HG03175 (cell line): ENCODE measurements at regions not wholly inside any gene's neighbourhood (a gene's known extent, or its start where the extent isn't known, plus 50 kb on each side); places are given as distances from the start of the nearest gene placed in this dataset.
"Not testable (repeated sequence)": the region's sequence is repeated elsewhere in the genome, so short reads cannot be mapped to it uniquely, and the experiment has no call there.

Experiments used
- ATAC-seq: cut with Tn5 transposase; IDR thresholded peaks from one replicate; pipeline ENCODE4 v1.9.1; 2021; ENCODE audit warnings: mild to moderate bottlenecking, moderate library complexity; ENCODE audit not compliant: unreplicated experiment

- ATAC-seq, result no peak
Observed at GRCh38 chr18:78805840-78806239, 173.8 kb upstream of the SALL3 start.

- ATAC-seq, result no peak
Observed at GRCh38 chr18:78807668-78808067, 171.9 kb upstream of the SALL3 start.

GRCh38 chr18:78809845-78810244 is 169.8 kb upstream of the SALL3 start:
- no peak for ATAC-seq

GRCh38 chr18:78810706-78811105 is 168.9 kb upstream of the SALL3 start:
- ATAC-seq, result no peak

- ATAC-seq, result no peak
Observed at GRCh38 chr18:78812067-78812466, 167.6 kb upstream of the SALL3 start.

- no peak for ATAC-seq
Observed at GRCh38 chr18:78813156-78813555, 166.5 kb upstream of the SALL3 start.

GRCh38 chr18:78813936-78814710 is 165.5 kb upstream of the SALL3 start:
- ATAC-seq, result no peak

GRCh38 chr18:78814766-78815165 is 164.9 kb upstream of the SALL3 start:
- ATAC-seq, result no peak

- ATAC-seq, result no peak
Observed at GRCh38 chr18:78816114-78816513, 163.5 kb upstream of the SALL3 start.

GRCh38 chr18:78816916-78817315 is 162.7 kb upstream of the SALL3 start:
- no peak for ATAC-seq

- no peak for ATAC-seq
Observed at GRCh38 chr18:78818495-78818894, 161.1 kb upstream of the SALL3 start.

- ATAC-seq, result no peak
Observed at GRCh38 chr18:78818961-78819360, 160.7 kb upstream of the SALL3 start.

GRCh38 chr18:78820161-78820834 is 159.3 kb upstream of the SALL3 start:
- ATAC-seq, result no peak

GRCh38 chr18:78821396-78821795 is 158.2 kb upstream of the SALL3 start:
- ATAC-seq, result no peak

- no peak for ATAC-seq
Observed at GRCh38 chr18:78822171-78822948, 157.3 kb upstream of the SALL3 start.

- no peak for ATAC-seq
Observed at GRCh38 chr18:78822949-78823285, 156.7 kb upstream of the SALL3 start.

- no peak for ATAC-seq
Observed at GRCh38 chr18:78825168-78825567, 154.4 kb upstream of the SALL3 start.

GRCh38 chr18:78826631-78827030 is 153.0 kb upstream of the SALL3 start:
- no peak for ATAC-seq

- ATAC-seq, result no peak
Observed at GRCh38 chr18:78827141-78827540, 152.5 kb upstream of the SALL3 start.

- no peak for ATAC-seq
Observed at GRCh38 chr18:78828131-78828530, 151.5 kb upstream of the SALL3 start.

GRCh38 chr18:78829026-78829425 is 150.6 kb upstream of the SALL3 start:
- ATAC-seq, result not testable (repeated sequence)

GRCh38 chr18:78830161-78830560 is 149.5 kb upstream of the SALL3 start:
- ATAC-seq, result no peak
